PC-3 (cell line): ENCODE measurements at regions not wholly inside any gene's neighbourhood (a gene's known extent, or its start where the extent isn't known, plus 50 kb on each side); places are given as distances from the start of the nearest gene placed in this dataset.
"Not testable (repeated sequence)": the region's sequence is repeated elsewhere in the genome, so short reads cannot be mapped to it uniquely, and the experiment has no call there.

Experiments used
- ATAC-seq: fragments of 200-7000 bp; cut with Tn5 transposase; 2 replicates; pipeline ENCODE4 v1.9.1; 2020; ENCODE audit warnings: mild to moderate bottlenecking, moderate library complexity
- BruUV-seq: library from RNA; stranded (reverse); fragments of 400-500 nt; replicated peaks from 2 replicates; lab custom pipeline; 2021; lab: Mats Ljungman, UMichigan
- CTCF ChIA-PET: fragments of 300-600 bp; sonication (Branson Sonifier 250); formaldehyde crosslinking; loops from one replicate; lab custom pipeline; 2022; ENCODE audit warnings: antibody characterized with exemption; lab: Charles Lee
- POLR2A ChIA-PET: fragments of 300-600 bp; sonication (Branson Sonifier 250); formaldehyde crosslinking; loops from one replicate; lab custom pipeline; 2022; ENCODE audit warnings: antibody characterized with exemption; ENCODE audit not compliant: unreplicated experiment; lab: Charles Lee
- DNase-seq: peaks from one replicate; pipeline ENCODE4 v3.0.0-alpha.2; 2015
- H2AFZ ChIP-seq: fragments of 300-600 bp; sonication (generic); 2 replicates; pipeline ENCODE4 v1.6.0; 2016; ENCODE audit warnings: antibody characterized with exemption, low read length
- H3F3A ChIP-seq: fragments of 300-600 bp; sonication (generic); one replicate; pipeline ENCODE4 v1.6.0; 2017; ENCODE audit warnings: antibody characterized with exemption, low read length, control low read depth, mild to moderate bottlenecking; ENCODE audit not compliant: unreplicated experiment
- H3K27ac ChIP-seq: fragments of 300-600 bp; sonication (generic); 2 replicates; pipeline ENCODE4 v1.5.1; 2016; ENCODE audit warnings: mild to moderate bottlenecking, low read length
- H3K27me3 ChIP-seq: fragments of 300-600 bp; sonication (generic); 2 replicates; pipeline ENCODE4 v1.6.1; 2016; ENCODE audit warnings: low read length, mixed read lengths
- H3K36me3 ChIP-seq: fragments of 300-600 bp; sonication (generic); 2 replicates; pipeline ENCODE4 v1.6.1; 2016; ENCODE audit warnings: low read depth, mixed run types, low read length, mixed read lengths
- H3K4me1 ChIP-seq: fragments of 300-600 bp; sonication (generic); 2 replicates; pipeline ENCODE4 v1.5.1; 2016; ENCODE audit warnings: low read length; ENCODE audit not compliant: insufficient read depth
- H3K4me2 ChIP-seq: fragments of 300-600 bp; sonication (generic); 2 replicates; pipeline ENCODE4 v1.6.0; 2016; ENCODE audit warnings: low read length
- H3K4me3 ChIP-seq: fragments of 300-600 bp; sonication (generic); 2 replicates; pipeline ENCODE4 v1.5.1; 2016; ENCODE audit warnings: mild to moderate bottlenecking, low read length, mixed read lengths
- H3K79me2 ChIP-seq: fragments of 300-600 bp; sonication (generic); 2 replicates; pipeline ENCODE4 v1.6.1; 2017; ENCODE audit warnings: low read length, mixed read lengths
- H3K9ac ChIP-seq: fragments of 300-600 bp; sonication (generic); 2 replicates; pipeline ENCODE4 v1.6.0; 2016; ENCODE audit warnings: mild to moderate bottlenecking, low read length
- H3K9me2 ChIP-seq: fragments of 300-600 bp; sonication (generic); replicated peaks from 2 replicates; pipeline ENCODE4 v1.6.1; 2016; ENCODE audit warnings: mixed run types, low read length, mixed read lengths
- H3K9me3 ChIP-seq: fragments of 300-600 bp; sonication (generic); 2 replicates; pipeline ENCODE4 v1.6.1; 2016; ENCODE audit warnings: low read length, mixed read lengths
- H4K20me1 ChIP-seq: fragments of 300-600 bp; sonication (generic); 2 replicates; pipeline ENCODE4 v1.6.1; 2016; ENCODE audit warnings: low read length, mixed read lengths
- EZH2 ChIP-seq: fragments of 300-600 bp; sonication (generic); IDR thresholded peaks from one replicate; pipeline ENCODE4 v1.6.1; 2017; ENCODE audit warnings: antibody characterized with exemption, mild to moderate bottlenecking, low read length; ENCODE audit not compliant: unreplicated experiment
- EZH2phosphoT487 ChIP-seq: fragments of 300-600 bp; sonication (generic); IDR thresholded peaks from 2 replicates; pipeline ENCODE4 v1.6.1; 2018; ENCODE audit warnings: mild to moderate bottlenecking, antibody characterized with exemption, low read length, borderline replicate concordance
- intact Hi-C: fragments of 100-400 bp; cut with micrococcal nuclease; formaldehyde crosslinking; loops from 2 replicates; pipeline ENCODE4 v1.9.0; 2023
- TF ChIP-seq, protein P1 (sequence below): fragments of 300-600 bp; sonication (generic); conservative IDR thresholded peaks from 2 replicates; pipeline ENCODE4 v1.5.1; 2017; ENCODE audit warnings: antibody characterized with exemption, low read depth, mild to moderate bottlenecking, low read length

DNA sequence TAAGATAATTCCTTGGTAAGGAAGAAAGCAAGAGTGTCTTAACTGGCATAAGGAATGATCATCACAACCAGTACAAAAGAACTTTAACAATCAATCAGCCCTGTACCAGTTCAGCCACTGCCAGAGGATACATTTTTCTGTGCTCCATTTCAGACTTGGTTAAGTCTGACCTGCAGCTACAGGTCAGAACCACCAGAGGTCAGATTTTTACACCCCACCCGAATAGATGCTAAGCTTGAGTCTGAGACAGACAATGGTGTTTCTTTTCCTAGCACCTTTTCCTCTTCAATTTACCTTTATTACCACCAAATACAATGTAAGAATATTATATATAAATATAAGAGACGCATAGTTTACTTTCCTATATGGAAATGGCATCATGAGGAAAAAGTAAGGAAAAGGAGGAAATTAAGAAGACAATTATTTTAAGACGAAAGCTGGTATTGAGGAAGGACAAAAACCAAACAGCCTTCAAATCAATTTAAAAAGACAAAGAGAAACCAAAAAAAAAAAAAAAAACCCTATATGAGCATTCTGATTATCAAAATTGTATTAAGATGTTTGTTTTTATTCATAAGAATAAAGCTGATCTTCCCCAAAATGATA is 215.3 kb upstream of the TTC29 start:
- intact Hi-C loops: loop anchor here (5.0 kb wide), 1 partner anchor 211 kb away; no protein-coding TSS in a partner anchor
- TF ChIP-seq, protein P1, sequence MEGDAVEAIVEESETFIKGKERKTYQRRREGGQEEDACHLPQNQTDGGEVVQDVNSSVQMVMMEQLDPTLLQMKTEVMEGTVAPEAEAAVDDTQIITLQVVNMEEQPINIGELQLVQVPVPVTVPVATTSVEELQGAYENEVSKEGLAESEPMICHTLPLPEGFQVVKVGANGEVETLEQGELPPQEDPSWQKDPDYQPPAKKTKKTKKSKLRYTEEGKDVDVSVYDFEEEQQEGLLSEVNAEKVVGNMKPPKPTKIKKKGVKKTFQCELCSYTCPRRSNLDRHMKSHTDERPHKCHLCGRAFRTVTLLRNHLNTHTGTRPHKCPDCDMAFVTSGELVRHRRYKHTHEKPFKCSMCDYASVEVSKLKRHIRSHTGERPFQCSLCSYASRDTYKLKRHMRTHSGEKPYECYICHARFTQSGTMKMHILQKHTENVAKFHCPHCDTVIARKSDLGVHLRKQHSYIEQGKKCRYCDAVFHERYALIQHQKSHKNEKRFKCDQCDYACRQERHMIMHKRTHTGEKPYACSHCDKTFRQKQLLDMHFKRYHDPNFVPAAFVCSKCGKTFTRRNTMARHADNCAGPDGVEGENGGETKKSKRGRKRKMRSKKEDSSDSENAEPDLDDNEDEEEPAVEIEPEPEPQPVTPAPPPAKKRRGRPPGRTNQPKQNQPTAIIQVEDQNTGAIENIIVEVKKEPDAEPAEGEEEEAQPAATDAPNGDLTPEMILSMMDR: peak; percentile 72
- no peak for TF ChIP-seq EZH2
- no TSS peak for BruUV-seq
- ATAC-seq (no peak), DNase-seq (peak; percentile 58)
- Histone ChIP-seq H3K79me2 (no peaks in the 10 kb centered on the region), H2AFZ (no peak overlapping the region), H3K27ac (no peak overlapping the region), H3K9me3 (no peaks in the 10 kb centered on the region), H3K4me2 (no peak overlapping the region), H4K20me1 (no peaks in the 10 kb centered on the region), H3K4me3 (no peak overlapping the region), H3K9ac (no peak overlapping the region), H3K9me2 (no peaks in the 10 kb centered on the region), H3F3A (no peaks in the 10 kb centered on the region), H3K36me3 (no peaks in the 10 kb centered on the region), H3K27me3 (no peaks in the 10 kb centered on the region), H3K4me1 (peaks cover 6% of the 10 kb centered on the region)
- CTCF ChIA-PET: interaction anchor here (0.6 kb wide), 1 partner anchor 189 kb away, joined by 4 read pairs; no protein-coding TSS in a partner anchor
- POLR2A ChIA-PET: no interaction called here

GRCh38 chr4:147163311-147163710 is 217.6 kb upstream of the TTC29 start:
- no peak overlapping the region for H3K9ac ChIP-seq
- CTCF ChIA-PET: no interaction called here
- ATAC-seq (no peak), DNase-seq (no peak)
- peaks cover 14% of the 10 kb centered on the region for H3K4me1 ChIP-seq
- no peaks in the 10 kb centered on the region for H3F3A ChIP-seq
- no peak overlapping the region for H3K27ac ChIP-seq
- POLR2A ChIA-PET: no interaction called here
- TF ChIP-seq EZH2 (no peak), EZH2phosphoT487 (no peak)
- TF ChIP-seq, protein P1: no peak
- no TSS peak for BruUV-seq
- H2AFZ ChIP-seq: no peak overlapping the region
- intact Hi-C loops: loop anchor here (5.0 kb wide), 1 partner anchor 209 kb away; no protein-coding TSS in a partner anchor
- no peaks in the 10 kb centered on the region for H3K79me2 ChIP-seq
- H3K4me3 ChIP-seq: no peak overlapping the region
- no peak overlapping the region for H3K4me2 ChIP-seq
- H3K9me3 ChIP-seq: no peaks in the 10 kb centered on the region
- no peaks in the 10 kb centered on the region for H3K9me2 ChIP-seq
- H3K27me3 ChIP-seq: no peaks in the 10 kb centered on the region
- H4K20me1 ChIP-seq: no peaks in the 10 kb centered on the region
- no peaks in the 10 kb centered on the region for H3K36me3 ChIP-seq

DNA sequence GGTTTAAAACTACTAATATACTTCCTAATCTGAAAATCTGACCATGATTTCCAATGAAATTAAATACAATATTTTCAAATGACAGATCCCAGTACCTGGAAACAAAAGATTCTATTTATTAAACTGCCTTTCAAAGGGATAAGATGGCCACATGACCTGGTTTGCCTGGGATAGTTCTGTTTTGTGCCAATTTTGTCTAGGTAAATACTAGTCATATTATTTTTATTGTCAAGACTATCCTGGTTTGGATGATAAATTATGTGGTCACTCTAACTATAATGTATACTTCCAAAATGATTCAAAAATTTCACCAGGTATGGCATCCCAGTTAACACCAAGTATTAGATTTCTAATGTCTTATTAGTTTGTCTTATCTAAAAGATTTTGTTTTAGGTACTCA is 222.5 kb upstream of the TTC29 start:
- H3K36me3 ChIP-seq, H3K9me3 ChIP-seq, intact Hi-C loops, H3K9ac ChIP-seq, H3K4me2 ChIP-seq, H3F3A ChIP-seq, H3K4me3 ChIP-seq, H3K79me2 ChIP-seq, H3K4me1 ChIP-seq, BruUV-seq, H2AFZ ChIP-seq, H3K9me2 ChIP-seq, H3K27me3 ChIP-seq, CTCF ChIA-PET, H4K20me1 ChIP-seq, POLR2A ChIA-PET: not testable (repeated sequence)
- DNase-seq: peak; percentile 67
- ATAC-seq: peak; percentile 84
- H3K27ac ChIP-seq: peak overlapping the region; percentile 48
